HG03521 (cell line): ENCODE measurements at regions not wholly inside any gene's neighbourhood (a gene's known extent, or its start where the extent isn't known, plus 50 kb on each side); places are given as distances from the start of the nearest gene placed in this dataset.
A peak's percentile ranks its signal among the peaks of the same experiment; 100 is the strongest.

Source experiments
- ATAC-seq: cut with Tn5 transposase; IDR thresholded peaks from one replicate; pipeline ENCODE4 v1.9.1; 2021; ENCODE audit warnings: mild to moderate bottlenecking, moderate library complexity; ENCODE audit not compliant: unreplicated experiment

GRCh38 chr18:70491734-70492348 is 203.0 kb downstream of the SOCS6 start:
- ATAC-seq = peak; percentile 82

- no peak for ATAC-seq
Measured at GRCh38 chr18:70489986-70490933, 201.4 kb downstream of the SOCS6 start.

GRCh38 chr18:70489571-70489970 is 200.7 kb downstream of the SOCS6 start:
- no peak for ATAC-seq

- ATAC-seq = no peak
Measured at GRCh38 chr18:70469916-70470315, 181.1 kb downstream of the SOCS6 start.

GRCh38 chr18:70468861-70469547 is 180.2 kb downstream of the SOCS6 start:
- no peak for ATAC-seq

GRCh38 chr18:70464343-70465114 is 175.7 kb downstream of the SOCS6 start:
- no peak for ATAC-seq

- no peak for ATAC-seq
Measured at GRCh38 chr18:70463085-70463484, 174.2 kb downstream of the SOCS6 start.

- ATAC-seq = no peak
Measured at GRCh38 chr18:70462078-70462439, 173.2 kb downstream of the SOCS6 start.

GRCh38 chr18:70461323-70462077 is 172.7 kb downstream of the SOCS6 start:
- ATAC-seq = no peak

GRCh38 chr18:70459731-70460130 is 170.9 kb downstream of the SOCS6 start:
- ATAC-seq = no peak

- ATAC-seq = no peak
Measured at GRCh38 chr18:70459251-70459650, 170.4 kb downstream of the SOCS6 start.

GRCh38 chr18:70457788-70458187 is 168.9 kb downstream of the SOCS6 start:
- no peak for ATAC-seq

GRCh38 chr18:70457223-70457622 is 168.4 kb downstream of the SOCS6 start:
- no peak for ATAC-seq

- ATAC-seq = no peak
Measured at GRCh38 chr18:70456376-70456775, 167.5 kb downstream of the SOCS6 start.

GRCh38 chr18:70455731-70456130 is 166.9 kb downstream of the SOCS6 start:
- ATAC-seq = no peak

- ATAC-seq = peak; percentile 58
Measured at GRCh38 chr18:70454704-70455322, 166.0 kb downstream of the SOCS6 start.

GRCh38 chr18:70453058-70453775 is 164.4 kb downstream of the SOCS6 start:
- ATAC-seq = no peak

- ATAC-seq = no peak
Measured at GRCh38 chr18:70452501-70452900, 163.7 kb downstream of the SOCS6 start.
